Hepatocyte (in vitro differentiated cells): ENCODE measurements at regions not wholly inside any gene's neighbourhood (a gene's known extent, or its start where the extent isn't known, plus 50 kb on each side); places are given as distances from the start of the nearest gene placed in this dataset.

Experiments
- EZH2 ChIP-seq: fragments of 200-600 bp; sonication (generic); IDR thresholded peaks from 2 replicates; pipeline ENCODE4 v1.6.1; 2016; ENCODE audit warnings: antibody characterized with exemption, mild to moderate bottlenecking, borderline replicate concordance
- EZH2phosphoT487 ChIP-seq: fragments of 200-600 bp; sonication (generic); IDR thresholded peaks from one replicate; pipeline ENCODE4 v1.6.1; 2018; ENCODE audit warnings: antibody characterized with exemption, mild to moderate bottlenecking, low read depth, moderate library complexity; ENCODE audit not compliant: unreplicated experiment, severe bottlenecking
- TF ChIP-seq, protein P1 (sequence below): fragments of 200-600 bp; sonication (generic); IDR thresholded peaks from 2 replicates; pipeline ENCODE4 v1.5.1; 2016; ENCODE audit warnings: antibody characterized with exemption, mild to moderate bottlenecking; ENCODE audit not compliant: poor library complexity

DNA sequence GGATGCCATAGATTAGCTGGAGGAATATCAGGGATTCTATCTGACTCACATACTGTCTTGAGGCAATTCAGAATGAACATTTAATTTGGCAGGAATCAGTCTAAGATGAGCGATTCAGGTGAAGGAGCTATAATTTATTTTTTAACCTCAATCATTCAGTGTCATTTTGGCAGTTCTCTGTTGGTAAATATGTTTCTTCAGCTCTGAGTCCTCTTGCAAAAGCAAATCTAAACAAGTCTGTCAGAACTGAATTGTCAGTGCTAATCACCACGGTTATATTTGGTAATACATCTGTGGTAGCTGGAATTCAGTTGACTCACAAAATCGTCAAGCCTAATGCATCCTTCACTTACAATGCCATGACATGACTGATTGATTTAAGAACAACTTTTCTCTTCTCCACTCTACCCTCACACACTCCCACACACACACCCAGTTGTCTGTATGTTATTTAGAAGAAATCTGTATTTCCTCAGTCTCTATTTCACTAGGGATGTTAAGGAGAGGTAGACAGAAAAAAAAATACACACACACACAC lies 516.6 kb upstream of the NXPH2 start:
- TF ChIP-seq, protein P1, sequence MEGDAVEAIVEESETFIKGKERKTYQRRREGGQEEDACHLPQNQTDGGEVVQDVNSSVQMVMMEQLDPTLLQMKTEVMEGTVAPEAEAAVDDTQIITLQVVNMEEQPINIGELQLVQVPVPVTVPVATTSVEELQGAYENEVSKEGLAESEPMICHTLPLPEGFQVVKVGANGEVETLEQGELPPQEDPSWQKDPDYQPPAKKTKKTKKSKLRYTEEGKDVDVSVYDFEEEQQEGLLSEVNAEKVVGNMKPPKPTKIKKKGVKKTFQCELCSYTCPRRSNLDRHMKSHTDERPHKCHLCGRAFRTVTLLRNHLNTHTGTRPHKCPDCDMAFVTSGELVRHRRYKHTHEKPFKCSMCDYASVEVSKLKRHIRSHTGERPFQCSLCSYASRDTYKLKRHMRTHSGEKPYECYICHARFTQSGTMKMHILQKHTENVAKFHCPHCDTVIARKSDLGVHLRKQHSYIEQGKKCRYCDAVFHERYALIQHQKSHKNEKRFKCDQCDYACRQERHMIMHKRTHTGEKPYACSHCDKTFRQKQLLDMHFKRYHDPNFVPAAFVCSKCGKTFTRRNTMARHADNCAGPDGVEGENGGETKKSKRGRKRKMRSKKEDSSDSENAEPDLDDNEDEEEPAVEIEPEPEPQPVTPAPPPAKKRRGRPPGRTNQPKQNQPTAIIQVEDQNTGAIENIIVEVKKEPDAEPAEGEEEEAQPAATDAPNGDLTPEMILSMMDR: no peak
- TF ChIP-seq EZH2: no peak
- no peak for TF ChIP-seq EZH2phosphoT487
